HepG2 (cell line): ENCODE measurements at regions not wholly inside any gene's neighbourhood (a gene's known extent, or its start where the extent isn't known, plus 50 kb on each side); places are given as distances from the start of the nearest gene placed in this dataset.
A peak's percentile ranks its signal among the peaks of the same experiment; 100 is the strongest.

Source experiments
- ATAC-seq: fragments of 200-7000 bp; cut with Tn5 transposase; 3 replicates; pipeline ENCODE4 v1.9.1; 2020; ENCODE audit warnings: mild to moderate bottlenecking, moderate library complexity
- BruUV-seq: library from RNA; stranded (reverse); fragments of 400-500 nt; replicated peaks from 2 replicates; lab custom pipeline; 2021; lab: Mats Ljungman, UMichigan
- CTCF ChIA-PET: fragments of 300-600 bp; formaldehyde crosslinking; extraction: SDS; loops from one replicate; lab custom pipeline; 2021; ENCODE audit warnings: low total read pairs, inconsistent platforms, low intra/inter-chr PET ratio; lab: Yijun Ruan, JAX
- POLR2A ChIA-PET: fragments of 350-600 bp; sonication (Branson Sonifier 250); formaldehyde crosslinking; loops from one replicate; lab custom pipeline; 2020; ENCODE audit warnings: antibody characterized with exemption, inconsistent platforms; lab: Yijun Ruan, JAX
- DNase-seq: peaks from one replicate; pipeline ENCODE4 v3.0.0-alpha.2; 2015; ENCODE audit warnings: low spot score
- FAIRE-seq: peaks from 3 replicates; lab custom pipeline; 2011; peaks lifted over from hg19 to GRCh38; lab: Jason Lieb, UNC
- H2AFZ ChIP-seq: one replicate; pipeline ENCODE4 v1.6.1; 2011; ENCODE audit warnings: low read length, inconsistent platforms
- H3K27ac ChIP-seq: fragments of 300-600 bp; 3 replicates; pipeline ENCODE4 v1.8.0; 2011; ENCODE audit warnings: mixed run types, mild to moderate bottlenecking, mixed read lengths, low read length, inconsistent platforms; ENCODE audit not compliant: insufficient read depth; ENCODE audit errors: extremely low read length
- H3K27me3 ChIP-seq, 2 experiments: fragments of 200-600 bp in 1 of 2; 2 replicates in 1 of 2; 3 replicates in 1 of 2; pipeline versions ENCODE4 v1.6.0 to v1.8.0; 2011; ENCODE audit warnings: low read length in 2 of 2, mild to moderate bottlenecking in 2 of 2, moderate library complexity in 2 of 2, inconsistent platforms in 1 of 2; ENCODE audit not compliant: insufficient read depth in 2 of 2, control insufficient read depth in 1 of 2
- H3K36me3 ChIP-seq, 2 experiments: fragments of 200-600 bp in 1 of 2; replicated peaks in 1 of 2; 2 replicates in 1 of 2; 3 replicates in 1 of 2; pipeline versions ENCODE4 v1.5.1 to v1.8.0; 2011; ENCODE audit warnings: low read length in 2 of 2, inconsistent platforms in 1 of 2; ENCODE audit not compliant: insufficient read depth in 2 of 2, control insufficient read depth in 1 of 2
- H3K4me1 ChIP-seq: 2 replicates; pipeline ENCODE4 v1.5.1; 2012; ENCODE audit warnings: low read length, inconsistent platforms; ENCODE audit not compliant: insufficient read depth
- H3K4me2 ChIP-seq: 2 replicates; pipeline ENCODE4 v1.6.0; 2011; ENCODE audit warnings: low read depth, low read length, inconsistent platforms
- H3K4me3 ChIP-seq, 3 experiments: fragments of 200-600 bp in 1 of 3; sonication (generic), shearing (Covaris generic) in 1 of 3; replicated peaks in 1 of 3; 2 replicates each; pipeline ENCODE4 v1.5.1; 2011 to 2016; ENCODE audit warnings: low read length in 3 of 3, inconsistent platforms in 2 of 3, low read depth in 2 of 3, mild to moderate bottlenecking in 2 of 3, control low read depth in 1 of 3, mixed read lengths in 1 of 3; ENCODE audit not compliant: insufficient read depth in 1 of 3
- H3K79me2 ChIP-seq: one replicate; pipeline ENCODE4 v1.6.1; 2011; ENCODE audit warnings: low read length, inconsistent platforms; ENCODE audit not compliant: insufficient read depth
- H3K9ac ChIP-seq: 2 replicates; pipeline ENCODE4 v1.6.0; 2011; ENCODE audit warnings: mild to moderate bottlenecking, low read depth, low read length, inconsistent platforms; ENCODE audit not compliant: insufficient read depth
- H3K9me3 ChIP-seq: 2 replicates; pipeline ENCODE4 v1.5.1; 2012; ENCODE audit warnings: mild to moderate bottlenecking, low read length
- H4K20me1 ChIP-seq: 2 replicates; pipeline ENCODE4 v1.6.0; 2011; ENCODE audit warnings: inconsistent platforms, mild to moderate bottlenecking, low read length, moderate library complexity; ENCODE audit not compliant: insufficient read depth
- BATF2 ChIP-seq: sonication (generic); formaldehyde crosslinking; IDR thresholded peaks from 2 replicates; pipeline ENCODE4 v1.8.0; 2022; ENCODE audit warnings: mild to moderate bottlenecking, missing genetic modification reagents, moderate library complexity
- FOXK2 ChIP-seq: fragments of 450-650 bp; IDR thresholded peaks from 2 replicates; pipeline ENCODE4 v1.6.1; 2016
- FOXP4 ChIP-seq: sonication (generic); formaldehyde crosslinking; IDR thresholded peaks from 2 replicates; pipeline ENCODE4 v1.4.0; 2020; ENCODE audit warnings: missing genetic modification reagents
- MBNL3 ChIP-seq: fragments of 250-450 bp; sonication (Bioruptor Pico); conservative IDR thresholded peaks from 2 replicates; pipeline ENCODE4 v1.8.0; 2022; ENCODE audit warnings: mild to moderate bottlenecking, inconsistent platforms
- ONECUT2 ChIP-seq: sonication (generic); formaldehyde crosslinking; IDR thresholded peaks from 2 replicates; pipeline ENCODE4 v1.4.0; 2020; ENCODE audit warnings: missing genetic modification reagents
- RAD21 ChIP-seq: fragments of 450-650 bp; formaldehyde crosslinking; IDR thresholded peaks from 2 replicates; pipeline ENCODE4 v1.5.0; 2020; ENCODE audit warnings: mild to moderate bottlenecking
- RCOR2 ChIP-seq: IDR thresholded peaks from 2 replicates; pipeline ENCODE4 v1.6.1; 2016; ENCODE audit warnings: missing biosample characterization, missing genetic modification reagents
- SMC3 ChIP-seq: IDR thresholded peaks from 2 replicates; pipeline ENCODE4 v1.6.1; 2011; ENCODE audit warnings: low read length, improper control_type of control experiment
- SRSF9 ChIP-seq: fragments of 200-400 bp; formaldehyde crosslinking; IDR thresholded peaks from 2 replicates; pipeline ENCODE4 v1.6.1; 2018; ENCODE audit warnings: borderline replicate concordance, mild to moderate bottlenecking, low read depth, low read length; ENCODE audit not compliant: insufficient read depth, poor library complexity, severe bottlenecking
- STAG1 ChIP-seq: sonication (generic); formaldehyde crosslinking; IDR thresholded peaks from 2 replicates; pipeline ENCODE4 v1.4.0; 2020; ENCODE audit warnings: missing genetic modification reagents
- TAF15 ChIP-seq: fragments of 200-400 bp; formaldehyde crosslinking; IDR thresholded peaks from one replicate; pipeline ENCODE4 v1.6.1; 2018; ENCODE audit warnings: mild to moderate bottlenecking, low read depth, low read length; ENCODE audit not compliant: poor library complexity, severe bottlenecking
- TBP ChIP-seq: sonication (generic); formaldehyde crosslinking; IDR thresholded peaks from 2 replicates; pipeline ENCODE4 v1.5.0; 2020; ENCODE audit warnings: missing genetic modification reagents
- YY1 ChIP-seq: IDR thresholded peaks from 2 replicates; pipeline ENCODE4 v1.6.1; 2011; ENCODE audit warnings: low read length, low read depth, moderate library complexity, mild to moderate bottlenecking; ENCODE audit not compliant: insufficient read depth, insufficient replicate concordance
- ZBTB7A ChIP-seq: sonication (generic); formaldehyde crosslinking; IDR thresholded peaks from 2 replicates; pipeline ENCODE4 v1.8.0; 2022; ENCODE audit warnings: mild to moderate bottlenecking, missing genetic modification reagents
- ZMYM2 ChIP-seq: sonication (generic); formaldehyde crosslinking; IDR thresholded peaks from 2 replicates; pipeline ENCODE4 v1.8.0; 2022; ENCODE audit warnings: mild to moderate bottlenecking, missing genetic modification reagents
- ZNF260 ChIP-seq: sonication (generic); formaldehyde crosslinking; IDR thresholded peaks from 2 replicates; pipeline ENCODE4 v1.4.0; 2020; ENCODE audit warnings: missing genetic modification reagents, low read depth, mild to moderate bottlenecking, borderline replicate concordance
- ZNF292 ChIP-seq: sonication (generic); formaldehyde crosslinking; IDR thresholded peaks from 2 replicates; pipeline ENCODE4 v1.8.1; 2022; ENCODE audit warnings: mild to moderate bottlenecking, low read depth, missing genetic modification reagents, borderline replicate concordance
- ZNF781 ChIP-seq: sonication (generic); formaldehyde crosslinking; IDR thresholded peaks from 2 replicates; pipeline ENCODE4 v1.5.1; 2020; ENCODE audit warnings: borderline replicate concordance, mild to moderate bottlenecking, missing genetic modification reagents; ENCODE audit errors: not compliant biosample characterization
- ZNF788 ChIP-seq: sonication (generic); formaldehyde crosslinking; IDR thresholded peaks from 2 replicates; pipeline ENCODE4 v1.5.0; 2020; ENCODE audit warnings: mild to moderate bottlenecking, missing genetic modification reagents, borderline replicate concordance
- WGBS: methylation state at CpG from one replicate; pipeline ENCODE4 v1.1.6; 2017; ENCODE audit warnings: low lambda C conversion rate; 5-methylcytosine and 5-hydroxymethylcytosine counted together
- in situ Hi-C: cut with HindIII; loops from 2 replicates; pipeline ENCODE4 v1.10.0; 2017; ENCODE audit warnings: low pct_unique_long_range_greater_than_20kb; ENCODE audit not compliant: extremely low pct_ligation_motif_present
- intact Hi-C: fragments of 100-400 bp; cut with micrococcal nuclease; formaldehyde crosslinking; loops from one replicate; pipeline ENCODE4 v1.10.0; 2022; ENCODE audit not compliant: unreplicated experiment
- TF ChIP-seq, protein P1 (sequence below): sonication (generic); formaldehyde crosslinking; conservative IDR thresholded peaks from 2 replicates; pipeline ENCODE4 v1.4.0; 2020; ENCODE audit warnings: missing genetic modification reagents

DNA sequence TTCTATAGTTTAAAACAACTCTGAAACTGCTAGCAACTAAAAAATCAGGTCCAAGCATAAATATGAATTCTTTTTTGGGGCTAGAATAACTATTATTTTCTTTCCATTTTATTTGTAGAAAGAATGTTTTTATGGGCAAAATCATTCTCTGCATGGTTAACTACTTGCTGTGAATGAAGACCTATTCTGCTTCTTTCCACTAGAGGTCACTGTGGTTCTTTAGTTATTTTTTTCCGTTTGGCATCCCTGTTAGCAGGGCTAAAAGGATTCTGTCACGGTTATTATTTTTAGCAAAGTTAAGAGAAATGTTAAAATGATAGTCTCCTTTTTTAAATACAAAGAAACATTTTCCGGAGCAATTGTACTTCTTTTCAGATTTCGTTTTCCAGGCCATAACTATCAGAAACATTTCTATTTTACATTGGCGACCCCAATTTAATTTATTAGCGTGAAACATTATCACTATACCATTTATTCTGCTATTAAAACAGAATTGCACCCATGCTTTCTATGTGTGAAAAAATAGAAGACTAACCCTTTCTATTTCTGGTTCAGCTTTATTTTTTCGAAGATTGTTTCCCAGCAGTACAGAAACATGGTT lies 404.8 kb downstream of the ATP23 start:
- intact Hi-C loops, result loop anchor here (1.0 to 5.0 kb wide), 4 partner anchors 97 to 821 kb away; no protein-coding TSS in a partner anchor
- no peaks in the 10 kb centered on the region for H3K79me2 ChIP-seq
- H3K4me1 ChIP-seq, result no peaks in the 10 kb centered on the region
- H3K27me3 ChIP-seq, result no peaks in the 10 kb centered on the region
- H3K9ac ChIP-seq, result no peak overlapping the region
- CTCF ChIA-PET, result interaction anchor here (1.6 to 2.6 kb wide), 3 partner anchors 98 to 818 kb away, joined by 8 to 40 read pairs (median 28); no protein-coding TSS in a partner anchor
- FAIRE-seq, result peak; percentile 61
- in situ Hi-C loops, result loop anchor here (10.0 kb wide), 1 partner anchor 809 kb away; no protein-coding TSS in a partner anchor
- POLR2A ChIA-PET, result no interaction called here
- DNase-seq, result peak; percentile 4
- no peak overlapping the region for H3K27ac ChIP-seq
- 23% methylated on average over 7 of the region's 7 CpGs for WGBS
- H3K9me3 ChIP-seq, result no peaks in the 10 kb centered on the region
- peak; percentile 51; the same call in 1 of the 3 replicates for ATAC-seq
- no peaks in the 10 kb centered on the region for H4K20me1 ChIP-seq
- no peak overlapping the region for H3K4me3 ChIP-seq
- BruUV-seq, result no TSS peak
- H2AFZ ChIP-seq, result no peak overlapping the region
- H3K36me3 ChIP-seq, result no peaks in the 10 kb centered on the region
- H3K4me2 ChIP-seq, result no peak overlapping the region
- TF ChIP-seq SMC3, result peak; percentile 39
- no peak for TF ChIP-seq TAF15
- TF ChIP-seq STAG1, result peak; percentile 78
- no peak for TF ChIP-seq TBP (CRISPR knock-in tag)
- no peak for TF ChIP-seq FOXP4 (CRISPR knock-in tag)
- TF ChIP-seq ONECUT2 (CRISPR knock-in tag), result no peak
- TF ChIP-seq, protein P1, sequence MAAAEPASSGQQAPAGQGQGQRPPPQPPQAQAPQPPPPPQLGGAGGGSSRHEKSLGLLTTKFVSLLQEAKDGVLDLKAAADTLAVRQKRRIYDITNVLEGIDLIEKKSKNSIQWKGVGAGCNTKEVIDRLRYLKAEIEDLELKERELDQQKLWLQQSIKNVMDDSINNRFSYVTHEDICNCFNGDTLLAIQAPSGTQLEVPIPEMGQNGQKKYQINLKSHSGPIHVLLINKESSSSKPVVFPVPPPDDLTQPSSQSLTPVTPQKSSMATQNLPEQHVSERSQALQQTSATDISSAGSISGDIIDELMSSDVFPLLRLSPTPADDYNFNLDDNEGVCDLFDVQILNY, result no peak
- no peak for TF ChIP-seq FOXK2
- TF ChIP-seq ZMYM2 (CRISPR knock-in tag), result no peak
- TF ChIP-seq ZNF260 (CRISPR knock-in tag), result no peak
- no peak for TF ChIP-seq BATF2 (CRISPR knock-in tag)
- TF ChIP-seq RCOR2 (CRISPR knock-in tag), result no peak
- no peak for TF ChIP-seq ZBTB7A
- TF ChIP-seq ZNF781, result no peak
- TF ChIP-seq YY1, result no peak
- no peak for TF ChIP-seq ZNF788
- no peak for TF ChIP-seq ZNF292 (CRISPR knock-in tag)
- TF ChIP-seq MBNL3, result no peak
- peak; percentile 30; the same call in 1 of the 2 replicates for TF ChIP-seq RAD21
- TF ChIP-seq SRSF9, result no peak
